H9 (cell line): ENCODE measurements at regions not wholly inside any gene's neighbourhood (a gene's known extent, or its start where the extent isn't known, plus 50 kb on each side); places are given as distances from the start of the nearest gene placed in this dataset.

ENCODE experiments used
- DNase-seq: peaks from one replicate; pipeline ENCODE4 v3.0.0-alpha.2; 2017
- H2AFZ ChIP-seq: one replicate; pipeline ENCODE4 v1.6.1; 2013; ENCODE audit warnings: mild to moderate bottlenecking, low read length, control low read depth, moderate library complexity
- H2AK5ac ChIP-seq: 2 replicates; pipeline ENCODE4 v1.6.1; 2013; ENCODE audit warnings: low read length, control low read depth, mixed read lengths; ENCODE audit not compliant: insufficient read length
- H2BK120ac ChIP-seq: one replicate; pipeline ENCODE4 v1.6.1; 2013; ENCODE audit warnings: low read depth, mild to moderate bottlenecking, low read length, control low read depth, inconsistent platforms; ENCODE audit not compliant: poor library complexity, severe bottlenecking
- H2BK12ac ChIP-seq: 2 replicates; pipeline ENCODE4 v1.6.1; 2013; ENCODE audit warnings: low read length, control low read depth, mixed read lengths, low read depth; ENCODE audit not compliant: insufficient read length
- H2BK15ac ChIP-seq: 2 replicates; pipeline ENCODE4 v1.6.1; 2013; ENCODE audit warnings: low read depth, low read length, control low read depth
- H2BK20ac ChIP-seq: one replicate; pipeline ENCODE4 v1.6.1; 2013; ENCODE audit warnings: low read depth, mild to moderate bottlenecking, low read length, control low read depth, inconsistent platforms; ENCODE audit not compliant: poor library complexity, severe bottlenecking
- H2BK5ac ChIP-seq: 2 replicates; pipeline ENCODE4 v1.6.1; 2013; ENCODE audit warnings: low read length, control low read depth, mixed read lengths; ENCODE audit not compliant: insufficient read length
- H3K14ac ChIP-seq: 2 replicates; pipeline ENCODE4 v1.6.1; 2013; ENCODE audit warnings: low read length, control low read depth; ENCODE audit not compliant: insufficient read depth
- H3K18ac ChIP-seq: 2 replicates; pipeline ENCODE4 v1.6.1; 2013; ENCODE audit warnings: low read depth, mild to moderate bottlenecking, mixed read lengths, low read length, control low read depth; ENCODE audit not compliant: insufficient read length
- H3K23ac ChIP-seq: 2 replicates; pipeline ENCODE4 v1.6.1; 2013; ENCODE audit warnings: low read length, control low read depth, mixed read lengths, low read depth; ENCODE audit not compliant: insufficient read length
- H3K23me2 ChIP-seq: 2 replicates; pipeline ENCODE4 v1.6.1; 2013; ENCODE audit warnings: low read depth, mild to moderate bottlenecking, mixed read lengths, low read length, control low read depth; ENCODE audit not compliant: insufficient read length, poor library complexity, severe bottlenecking
- H3K27ac ChIP-seq: 2 replicates; pipeline ENCODE4 v1.5.1; 2013; ENCODE audit warnings: low read length, control low read depth, mixed read lengths, low read depth; ENCODE audit not compliant: insufficient read length
- H3K27me3 ChIP-seq: 2 replicates; pipeline ENCODE4 v1.6.1; 2013; ENCODE audit warnings: low read length, control low read depth, inconsistent platforms; ENCODE audit not compliant: insufficient read depth
- H3K4ac ChIP-seq: 2 replicates; pipeline ENCODE4 v1.6.1; 2013; ENCODE audit warnings: low read depth, mild to moderate bottlenecking, control low read depth, inconsistent platforms, low read length, moderate library complexity
- H3K4me1 ChIP-seq: 2 replicates; pipeline ENCODE4 v1.6.1; 2013; ENCODE audit warnings: low read length, control low read depth, inconsistent platforms; ENCODE audit not compliant: insufficient read depth
- H3K4me2 ChIP-seq: 2 replicates; pipeline ENCODE4 v1.6.1; 2013; ENCODE audit warnings: low read length, control low read depth, mixed read lengths; ENCODE audit not compliant: insufficient read length, insufficient read depth
- H3K56ac ChIP-seq: 2 replicates; pipeline ENCODE4 v1.6.1; 2013; ENCODE audit warnings: low read depth, mild to moderate bottlenecking, mixed read lengths, low read length, control low read depth; ENCODE audit not compliant: insufficient read length
- H3K79me1 ChIP-seq: 2 replicates; pipeline ENCODE4 v1.6.1; 2013; ENCODE audit warnings: low read depth, mild to moderate bottlenecking, moderate library complexity, low read length, control low read depth, inconsistent platforms; ENCODE audit not compliant: insufficient read depth, poor library complexity, severe bottlenecking
- H3K79me2 ChIP-seq: 2 replicates; pipeline ENCODE4 v1.6.1; 2013; ENCODE audit warnings: low read length, control low read depth, inconsistent platforms; ENCODE audit not compliant: insufficient read depth
- H3K9ac ChIP-seq: 2 replicates; pipeline ENCODE4 v1.6.1; 2013; ENCODE audit warnings: low read length, control low read depth, mixed read lengths; ENCODE audit not compliant: insufficient read length; ENCODE audit errors: extremely low read depth
- H3K9me3 ChIP-seq: one replicate; pipeline ENCODE4 v1.6.1; 2013; ENCODE audit warnings: low read depth, low read length, inconsistent platforms; ENCODE audit not compliant: control insufficient read depth
- H3T11ph ChIP-seq: one replicate; pipeline ENCODE4 v1.6.1; 2013; ENCODE audit warnings: mild to moderate bottlenecking, low read length, control low read depth, inconsistent platforms
- H4K20me1 ChIP-seq: one replicate; pipeline ENCODE4 v1.6.1; 2013; ENCODE audit not compliant: control insufficient read depth, insufficient read length, insufficient read depth
- H4K5ac ChIP-seq: 2 replicates; pipeline ENCODE4 v1.6.1; 2013; ENCODE audit warnings: low read depth, mild to moderate bottlenecking, mixed read lengths, low read length, control low read depth; ENCODE audit not compliant: insufficient read length
- H4K8ac ChIP-seq: replicated peaks from 2 replicates; pipeline ENCODE4 v1.6.1; 2013; ENCODE audit warnings: low read length, control low read depth, mixed read lengths, low read depth; ENCODE audit not compliant: insufficient read length
- H4K91ac ChIP-seq: 2 replicates; pipeline ENCODE4 v1.6.1; 2013; ENCODE audit warnings: low read depth, mild to moderate bottlenecking, moderate library complexity, mixed read lengths, low read length, control low read depth; ENCODE audit not compliant: insufficient read length
- H3K27ac Mint-ChIP-seq, 3 experiments: 2 replicates in 2 of 3; 3 replicates in 1 of 3; pipeline ENCODE4 v1.8.0; 2020 to 2021; ENCODE audit warnings: mixed read lengths in 3 of 3, mild to moderate bottlenecking in 1 of 3, moderate library complexity in 1 of 3
- H3K27me3 Mint-ChIP-seq: 2 replicates; pipeline ENCODE4 v1.8.0; 2021; ENCODE audit warnings: low read depth, mild to moderate bottlenecking, moderate library complexity, mixed read lengths
- H3K36me3 Mint-ChIP-seq, 3 experiments: 2 replicates in 2 of 3; 3 replicates in 1 of 3; pipeline ENCODE4 v1.8.0; 2020 to 2021; ENCODE audit warnings: low read depth in 3 of 3, mixed read lengths in 3 of 3; ENCODE audit not compliant: insufficient read depth in 1 of 3
- H3K4me1 Mint-ChIP-seq, 2 experiments: 2 replicates each; pipeline ENCODE4 v1.8.0; 2020; ENCODE audit warnings: mixed read lengths in 2 of 2
- H3K4me3 Mint-ChIP-seq, 2 experiments: 2 replicates in 1 of 2; 3 replicates in 1 of 2; pipeline ENCODE4 v1.8.0; 2020 to 2021; ENCODE audit warnings: mild to moderate bottlenecking in 2 of 2, mixed read lengths in 2 of 2, moderate library complexity in 1 of 2
- H3K9me3 Mint-ChIP-seq, 2 experiments: 2 replicates in 1 of 2; 3 replicates in 1 of 2; pipeline ENCODE4 v1.8.0; 2020; ENCODE audit warnings: mild to moderate bottlenecking in 2 of 2, mixed read lengths in 2 of 2, moderate library complexity in 1 of 2
- CTCF ChIP-seq: fragments of 200-600 bp; sonication (generic); conservative IDR thresholded peaks from 3 replicates; pipeline ENCODE4 v1.8.0; 2021; ENCODE audit warnings: antibody characterized with exemption, mild to moderate bottlenecking
- WGBS: extraction: QIAGEN DNeasy Blood & Tissue Kit; methylation state at CpG from one replicate; pipeline ENCODE4 v1.1.7; 2013; ENCODE audit warnings: missing lambda C conversion rate, low lambda C conversion rate, mixed read lengths; ENCODE audit not compliant: insufficient read length; ENCODE audit errors: extremely low coverage; 5-methylcytosine and 5-hydroxymethylcytosine counted together

GRCh38 chr12:115771065-115771464 is 506.4 kb downstream of the MED13L start:
- H3K9me3 Mint-ChIP-seq, result peaks cover 0 to 7% of the 10 kb centered on the region in 2 experiments; a peak in 3 of 5 replicates

More at GRCh38 chr12:115771065-115771464, 506.4 kb downstream of the MED13L start:
- WGBS, result no CpG with 5 or more reads among the region's 2 CpGs
- no peak overlapping the region for H3K27ac ChIP-seq
- H3K14ac ChIP-seq, result no peak overlapping the region
- peak; percentile 46 for DNase-seq
- H4K5ac ChIP-seq, result no peak overlapping the region
- no peak overlapping the region for H3K9ac ChIP-seq
- H2BK20ac ChIP-seq, result no peak overlapping the region
- H4K8ac ChIP-seq, result no peak overlapping the region
- H3K27me3 Mint-ChIP-seq, result peaks cover 5% of the 10 kb centered on the region
- no peak overlapping the region for H3K56ac ChIP-seq
- peaks cover 0 to 3% of the 10 kb centered on the region in 2 experiments; a peak in 2 of 4 replicates for H3K4me1 Mint-ChIP-seq
- no peak overlapping the region for H4K91ac ChIP-seq
- TF ChIP-seq CTCF, result peak; percentile 46; the same call in 2 of the 3 replicates
- no peaks in the 10 kb centered on the region for H3K36me3 Mint-ChIP-seq
- no peak overlapping the region for H2BK15ac ChIP-seq
- H3K4me1 ChIP-seq, result no peaks in the 10 kb centered on the region
- no peak overlapping the region for H2AK5ac ChIP-seq
- H3K27ac Mint-ChIP-seq, result no peak overlapping the region
- H3K27me3 ChIP-seq, result no peaks in the 10 kb centered on the region
- no peaks in the 10 kb centered on the region for H3K23me2 ChIP-seq
- no peak overlapping the region for H3K23ac ChIP-seq
- no peak overlapping the region for H3K18ac ChIP-seq
- no peaks in the 10 kb centered on the region for H4K20me1 ChIP-seq
- no peak overlapping the region for H3T11ph ChIP-seq
- no peak overlapping the region for H2BK120ac ChIP-seq
- H3K4me2 ChIP-seq, result no peak overlapping the region
- no peak overlapping the region for H2AFZ ChIP-seq
- no peak overlapping the region for H2BK12ac ChIP-seq
- H3K4me3 Mint-ChIP-seq, result no peak overlapping the region
- no peaks in the 10 kb centered on the region for H3K9me3 ChIP-seq
- H2BK5ac ChIP-seq, result no peak overlapping the region
- H3K4ac ChIP-seq, result no peak overlapping the region
- no peaks in the 10 kb centered on the region for H3K79me2 ChIP-seq
- no peaks in the 10 kb centered on the region for H3K79me1 ChIP-seq
